PC-3 (cell line): ENCODE measurements at regions not wholly inside any gene's neighbourhood (a gene's known extent, or its start where the extent isn't known, plus 50 kb on each side); places are given as distances from the start of the nearest gene placed in this dataset.

Experiments
- ATAC-seq: fragments of 200-7000 bp; cut with Tn5 transposase; 2 replicates; pipeline ENCODE4 v1.9.1; 2020; ENCODE audit warnings: mild to moderate bottlenecking, moderate library complexity
- BruUV-seq: library from RNA; stranded (reverse); fragments of 400-500 nt; replicated peaks from 2 replicates; lab custom pipeline; 2021; lab: Mats Ljungman, UMichigan
- CTCF ChIA-PET: fragments of 300-600 bp; sonication (Branson Sonifier 250); formaldehyde crosslinking; loops from one replicate; lab custom pipeline; 2022; ENCODE audit warnings: antibody characterized with exemption; lab: Charles Lee
- POLR2A ChIA-PET: fragments of 300-600 bp; sonication (Branson Sonifier 250); formaldehyde crosslinking; loops from one replicate; lab custom pipeline; 2022; ENCODE audit warnings: antibody characterized with exemption; ENCODE audit not compliant: unreplicated experiment; lab: Charles Lee
- DNase-seq: peaks from one replicate; pipeline ENCODE4 v3.0.0-alpha.2; 2015
- H2AFZ ChIP-seq: fragments of 300-600 bp; sonication (generic); 2 replicates; pipeline ENCODE4 v1.6.0; 2016; ENCODE audit warnings: antibody characterized with exemption, low read length
- H3F3A ChIP-seq: fragments of 300-600 bp; sonication (generic); one replicate; pipeline ENCODE4 v1.6.0; 2017; ENCODE audit warnings: antibody characterized with exemption, low read length, control low read depth, mild to moderate bottlenecking; ENCODE audit not compliant: unreplicated experiment
- H3K27ac ChIP-seq: fragments of 300-600 bp; sonication (generic); 2 replicates; pipeline ENCODE4 v1.5.1; 2016; ENCODE audit warnings: mild to moderate bottlenecking, low read length
- H3K27me3 ChIP-seq: fragments of 300-600 bp; sonication (generic); 2 replicates; pipeline ENCODE4 v1.6.1; 2016; ENCODE audit warnings: low read length, mixed read lengths
- H3K36me3 ChIP-seq: fragments of 300-600 bp; sonication (generic); 2 replicates; pipeline ENCODE4 v1.6.1; 2016; ENCODE audit warnings: low read depth, mixed run types, low read length, mixed read lengths
- H3K4me1 ChIP-seq: fragments of 300-600 bp; sonication (generic); 2 replicates; pipeline ENCODE4 v1.5.1; 2016; ENCODE audit warnings: low read length; ENCODE audit not compliant: insufficient read depth
- H3K4me2 ChIP-seq: fragments of 300-600 bp; sonication (generic); 2 replicates; pipeline ENCODE4 v1.6.0; 2016; ENCODE audit warnings: low read length
- H3K4me3 ChIP-seq: fragments of 300-600 bp; sonication (generic); 2 replicates; pipeline ENCODE4 v1.5.1; 2016; ENCODE audit warnings: mild to moderate bottlenecking, low read length, mixed read lengths
- H3K79me2 ChIP-seq: fragments of 300-600 bp; sonication (generic); 2 replicates; pipeline ENCODE4 v1.6.1; 2017; ENCODE audit warnings: low read length, mixed read lengths
- H3K9ac ChIP-seq: fragments of 300-600 bp; sonication (generic); 2 replicates; pipeline ENCODE4 v1.6.0; 2016; ENCODE audit warnings: mild to moderate bottlenecking, low read length
- H3K9me2 ChIP-seq: fragments of 300-600 bp; sonication (generic); replicated peaks from 2 replicates; pipeline ENCODE4 v1.6.1; 2016; ENCODE audit warnings: mixed run types, low read length, mixed read lengths
- H3K9me3 ChIP-seq: fragments of 300-600 bp; sonication (generic); 2 replicates; pipeline ENCODE4 v1.6.1; 2016; ENCODE audit warnings: low read length, mixed read lengths
- H4K20me1 ChIP-seq: fragments of 300-600 bp; sonication (generic); 2 replicates; pipeline ENCODE4 v1.6.1; 2016; ENCODE audit warnings: low read length, mixed read lengths
- EZH2 ChIP-seq: fragments of 300-600 bp; sonication (generic); IDR thresholded peaks from one replicate; pipeline ENCODE4 v1.6.1; 2017; ENCODE audit warnings: antibody characterized with exemption, mild to moderate bottlenecking, low read length; ENCODE audit not compliant: unreplicated experiment
- EZH2phosphoT487 ChIP-seq: fragments of 300-600 bp; sonication (generic); IDR thresholded peaks from 2 replicates; pipeline ENCODE4 v1.6.1; 2018; ENCODE audit warnings: mild to moderate bottlenecking, antibody characterized with exemption, low read length, borderline replicate concordance
- intact Hi-C: fragments of 100-400 bp; cut with micrococcal nuclease; formaldehyde crosslinking; loops from 2 replicates; pipeline ENCODE4 v1.9.0; 2023
- TF ChIP-seq, protein P1 (sequence below): fragments of 300-600 bp; sonication (generic); conservative IDR thresholded peaks from 2 replicates; pipeline ENCODE4 v1.5.1; 2017; ENCODE audit warnings: antibody characterized with exemption, low read depth, mild to moderate bottlenecking, low read length

DNA sequence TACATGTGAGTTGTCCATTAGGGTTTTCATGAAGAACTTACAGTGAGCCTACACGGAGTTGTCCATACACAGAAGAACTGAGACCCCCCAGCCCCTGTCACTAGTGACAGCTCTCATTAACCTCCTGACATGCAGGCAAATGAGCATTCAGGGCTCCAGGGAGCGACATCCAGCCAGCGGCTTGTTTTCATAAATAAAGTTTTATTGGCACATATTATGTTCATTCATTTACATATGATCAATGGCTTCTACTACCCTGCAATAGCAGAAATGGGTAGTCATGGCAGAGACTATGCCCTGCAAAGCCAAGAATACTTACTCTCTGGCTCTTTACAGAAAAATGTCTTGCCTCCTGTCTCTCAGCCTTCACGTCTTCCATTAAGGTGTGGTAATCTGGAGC is 553.5 kb downstream of the EDEM1 start:
- BruUV-seq: no TSS peak
- intact Hi-C loops: no loop called here
- ATAC-seq (no peak), DNase-seq (no peak)
- ChIA-PET POLR2A (no interaction called here), CTCF (no interaction called here)
- H3K79me2 ChIP-seq: no peaks in the 10 kb centered on the region
- no peaks in the 10 kb centered on the region for H3F3A ChIP-seq
- no peaks in the 10 kb centered on the region for H3K27me3 ChIP-seq
- H3K4me1 ChIP-seq: no peaks in the 10 kb centered on the region
- no peaks in the 10 kb centered on the region for H3K9me3 ChIP-seq
- H3K27ac ChIP-seq: no peak overlapping the region
- no peaks in the 10 kb centered on the region for H3K36me3 ChIP-seq
- no peak overlapping the region for H2AFZ ChIP-seq
- H4K20me1 ChIP-seq: no peaks in the 10 kb centered on the region
- TF ChIP-seq EZH2 (no peak), EZH2phosphoT487 (no peak)
- TF ChIP-seq, protein P1, sequence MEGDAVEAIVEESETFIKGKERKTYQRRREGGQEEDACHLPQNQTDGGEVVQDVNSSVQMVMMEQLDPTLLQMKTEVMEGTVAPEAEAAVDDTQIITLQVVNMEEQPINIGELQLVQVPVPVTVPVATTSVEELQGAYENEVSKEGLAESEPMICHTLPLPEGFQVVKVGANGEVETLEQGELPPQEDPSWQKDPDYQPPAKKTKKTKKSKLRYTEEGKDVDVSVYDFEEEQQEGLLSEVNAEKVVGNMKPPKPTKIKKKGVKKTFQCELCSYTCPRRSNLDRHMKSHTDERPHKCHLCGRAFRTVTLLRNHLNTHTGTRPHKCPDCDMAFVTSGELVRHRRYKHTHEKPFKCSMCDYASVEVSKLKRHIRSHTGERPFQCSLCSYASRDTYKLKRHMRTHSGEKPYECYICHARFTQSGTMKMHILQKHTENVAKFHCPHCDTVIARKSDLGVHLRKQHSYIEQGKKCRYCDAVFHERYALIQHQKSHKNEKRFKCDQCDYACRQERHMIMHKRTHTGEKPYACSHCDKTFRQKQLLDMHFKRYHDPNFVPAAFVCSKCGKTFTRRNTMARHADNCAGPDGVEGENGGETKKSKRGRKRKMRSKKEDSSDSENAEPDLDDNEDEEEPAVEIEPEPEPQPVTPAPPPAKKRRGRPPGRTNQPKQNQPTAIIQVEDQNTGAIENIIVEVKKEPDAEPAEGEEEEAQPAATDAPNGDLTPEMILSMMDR: no peak
- H3K9ac ChIP-seq: no peak overlapping the region
- H3K4me3 ChIP-seq: no peak overlapping the region
- H3K9me2 ChIP-seq: no peaks in the 10 kb centered on the region
- no peak overlapping the region for H3K4me2 ChIP-seq

DNA sequence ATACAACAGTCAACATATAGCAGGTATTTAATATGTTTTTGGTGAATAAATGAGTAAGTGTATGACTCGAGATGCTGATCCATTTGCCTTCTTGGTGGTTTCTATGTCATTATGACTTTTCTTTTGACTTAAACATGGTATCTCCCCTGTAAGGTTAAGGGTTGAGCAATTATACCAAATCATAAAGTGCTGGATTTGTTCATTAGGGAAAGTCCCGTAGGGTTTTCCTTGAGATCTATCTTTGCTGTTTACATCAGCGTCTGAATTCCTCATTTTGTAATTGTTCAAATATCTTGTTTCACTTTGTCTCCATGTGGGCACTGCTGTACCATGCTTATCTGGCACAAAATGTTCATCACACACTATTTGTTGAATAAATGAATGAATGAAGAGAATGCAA is 562.6 kb downstream of the EDEM1 start:
- no peaks in the 10 kb centered on the region for H3K79me2 ChIP-seq
- no peaks in the 10 kb centered on the region for H3K9me2 ChIP-seq
- no peak overlapping the region for H3K4me3 ChIP-seq
- no peaks in the 10 kb centered on the region for H3K36me3 ChIP-seq
- ATAC-seq: no peak
- no peak overlapping the region for H2AFZ ChIP-seq
- intact Hi-C loops: no loop called here
- no peaks in the 10 kb centered on the region for H4K20me1 ChIP-seq
- ChIA-PET CTCF (no interaction called here), POLR2A (no interaction called here)
- no peak overlapping the region for H3K4me2 ChIP-seq
- BruUV-seq: no TSS peak
- H3K9me3 ChIP-seq: no peaks in the 10 kb centered on the region
- no peak overlapping the region for H3K27ac ChIP-seq
- TF ChIP-seq EZH2phosphoT487 (no peak), EZH2 (no peak)
- TF ChIP-seq, protein P1: no peak
- peak; percentile 12 for DNase-seq
- no peaks in the 10 kb centered on the region for H3F3A ChIP-seq
- H3K4me1 ChIP-seq: no peaks in the 10 kb centered on the region
- H3K27me3 ChIP-seq: no peaks in the 10 kb centered on the region
- H3K9ac ChIP-seq: no peak overlapping the region

DNA sequence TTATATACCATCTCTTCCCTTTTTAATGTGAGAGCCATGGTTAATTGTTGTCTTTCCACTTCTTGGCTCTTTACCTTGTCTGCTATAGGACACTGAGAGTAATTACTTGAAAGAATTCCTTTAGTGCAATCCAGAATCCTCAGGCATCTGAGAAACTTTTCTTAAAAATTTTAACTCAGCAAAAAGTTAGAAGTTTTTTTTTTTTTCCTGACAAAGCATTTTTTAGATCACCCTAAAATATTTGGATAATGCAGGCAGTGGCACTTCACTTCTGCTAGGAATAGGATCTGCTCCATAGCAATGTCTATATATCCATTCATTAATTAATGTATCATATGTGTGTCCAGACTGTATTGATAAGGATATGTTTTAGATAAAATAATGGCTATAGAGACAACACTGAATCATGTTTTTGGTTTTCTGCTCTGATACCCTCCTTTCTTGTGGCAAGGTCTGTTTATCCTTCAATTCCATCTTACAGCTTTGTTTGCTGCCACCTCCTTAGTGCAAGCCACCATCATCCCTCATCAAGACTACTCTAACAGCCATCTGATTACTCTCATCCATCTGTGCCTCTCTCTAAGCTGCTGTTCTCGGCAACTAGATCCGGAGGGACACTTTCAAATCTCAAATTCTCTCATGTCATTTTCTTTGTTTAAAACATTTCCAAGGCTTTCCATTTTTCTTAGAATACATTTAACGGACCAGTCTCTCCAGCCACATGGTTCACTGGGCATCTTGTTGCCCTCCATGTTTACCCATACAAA is 563.5 kb downstream of the EDEM1 start:
- H4K20me1 ChIP-seq: no peaks in the 10 kb centered on the region
- no peaks in the 10 kb centered on the region for H3K79me2 ChIP-seq
- DNase-seq: no peak
- no peaks in the 10 kb centered on the region for H3F3A ChIP-seq
- ChIA-PET CTCF (no interaction called here), POLR2A (no interaction called here)
- intact Hi-C loops: no loop called here
- no peak overlapping the region for H3K4me2 ChIP-seq
- H3K4me3 ChIP-seq: no peak overlapping the region
- no peaks in the 10 kb centered on the region for H3K9me3 ChIP-seq
- TF ChIP-seq EZH2 (no peak), EZH2phosphoT487 (no peak)
- TF ChIP-seq, protein P1: no peak
- H2AFZ ChIP-seq: no peak overlapping the region
- ATAC-seq: no peak
- H3K27ac ChIP-seq: no peak overlapping the region
- no peaks in the 10 kb centered on the region for H3K9me2 ChIP-seq
- no peaks in the 10 kb centered on the region for H3K36me3 ChIP-seq
- no peak overlapping the region for H3K9ac ChIP-seq
- no peaks in the 10 kb centered on the region for H3K4me1 ChIP-seq
- H3K27me3 ChIP-seq: no peaks in the 10 kb centered on the region
- BruUV-seq: no TSS peak
